GM23338 (cell line): ENCODE measurements at regions not wholly inside any gene's neighbourhood (a gene's known extent, or its start where the extent isn't known, plus 50 kb on each side); places are given as distances from the start of the nearest gene placed in this dataset.

Experiments
- ATAC-seq: fragments of 200-7000 bp; cut with Tn5 transposase; 3 replicates; pipeline ENCODE4 v1.9.1; 2020
- DNase-seq: peaks from one replicate; pipeline ENCODE4 v3.0.0-alpha.2; 2015; ENCODE audit warnings: low spot score
- H2AFZ ChIP-seq: fragments of 200-600 bp; sonication (generic); 2 replicates; pipeline ENCODE4 v1.8.0; 2016; ENCODE audit warnings: antibody characterized with exemption, mild to moderate bottlenecking, moderate library complexity
- H3F3A ChIP-seq: fragments of 200-600 bp; sonication (generic); replicated peaks from 2 replicates; pipeline ENCODE4 v1.8.0; 2017; ENCODE audit warnings: antibody characterized with exemption, mixed run types, low read depth
- H3K27ac ChIP-seq: fragments of 200-600 bp; sonication (generic); 2 replicates; pipeline ENCODE4 v1.6.1; 2016; ENCODE audit warnings: low read depth
- H3K27me3 ChIP-seq: fragments of 200-600 bp; sonication (generic); 2 replicates; pipeline ENCODE4 v1.8.0; 2016; ENCODE audit warnings: mild to moderate bottlenecking, mixed run types, moderate library complexity; ENCODE audit not compliant: insufficient read depth
- H3K36me3 ChIP-seq: fragments of 200-600 bp; sonication (generic); 2 replicates; pipeline ENCODE4 v1.8.0; 2016; ENCODE audit warnings: mild to moderate bottlenecking; ENCODE audit not compliant: insufficient read depth
- H3K4me1 ChIP-seq: fragments of 200-600 bp; sonication (generic); 2 replicates; pipeline ENCODE4 v1.8.0; 2016; ENCODE audit warnings: mild to moderate bottlenecking, moderate library complexity; ENCODE audit not compliant: insufficient read depth
- H3K4me2 ChIP-seq: fragments of 200-600 bp; sonication (generic); 2 replicates; pipeline ENCODE4 v1.7.1; 2017; ENCODE audit warnings: mixed run types
- H3K4me3 ChIP-seq: fragments of 200-600 bp; sonication (generic); 2 replicates; pipeline ENCODE4 v1.6.1; 2016; ENCODE audit warnings: mixed run types
- H3K79me2 ChIP-seq: fragments of 200-600 bp; sonication (generic); replicated peaks from 2 replicates; pipeline ENCODE4 v1.8.0; 2017; ENCODE audit warnings: mild to moderate bottlenecking; ENCODE audit not compliant: insufficient read depth
- H3K9me2 ChIP-seq: fragments of 200-600 bp; sonication (generic); 2 replicates; pipeline ENCODE4 v1.8.0; 2017; ENCODE audit not compliant: insufficient read depth
- H4K20me1 ChIP-seq: fragments of 200-600 bp; sonication (generic); replicated peaks from 2 replicates; pipeline ENCODE4 v1.8.0; 2017; ENCODE audit warnings: mild to moderate bottlenecking; ENCODE audit not compliant: insufficient read depth
- H3K27ac Mint-ChIP-seq: 2 replicates; pipeline ENCODE4 v1.8.0; 2020; ENCODE audit warnings: inconsistent platforms, mild to moderate bottlenecking, moderate library complexity, mixed read lengths
- H3K27me3 Mint-ChIP-seq: 3 replicates; pipeline ENCODE4 v1.8.0; 2022; ENCODE audit warnings: low read depth, mild to moderate bottlenecking, moderate library complexity, mixed read lengths, inconsistent platforms; ENCODE audit not compliant: insufficient read depth, poor library complexity
- H3K36me3 Mint-ChIP-seq: 3 replicates; pipeline ENCODE4 v1.8.0; 2021; ENCODE audit warnings: low read depth, mild to moderate bottlenecking, inconsistent platforms, moderate library complexity, mixed read lengths
- H3K4me1 Mint-ChIP-seq: 3 replicates; pipeline ENCODE4 v1.8.0; 2020; ENCODE audit warnings: mild to moderate bottlenecking, inconsistent platforms, mixed read lengths
- H3K4me3 Mint-ChIP-seq: 3 replicates; pipeline ENCODE4 v1.8.0; 2021; ENCODE audit warnings: moderate library complexity, mild to moderate bottlenecking, inconsistent platforms, mixed read lengths
- H3K9me3 Mint-ChIP-seq: 3 replicates; pipeline ENCODE4 v1.8.0; 2020; ENCODE audit warnings: moderate library complexity, mild to moderate bottlenecking, inconsistent platforms, mixed read lengths
- POLR2AphosphoS5 ChIP-seq: IDR thresholded peaks from 2 replicates; pipeline ENCODE4 v1.6.1; 2016; ENCODE audit warnings: antibody characterized with exemption, low read depth
- ZNF114 ChIP-seq: fragments of 250-450 bp; sonication (Bioruptor Pico); IDR thresholded peaks from 2 replicates; pipeline ENCODE4 v1.5.0; 2020; ENCODE audit warnings: mild to moderate bottlenecking, moderate library complexity
- ZNF331 ChIP-seq: fragments of 250-450 bp; sonication (Bioruptor Pico); IDR thresholded peaks from 2 replicates; pipeline ENCODE4 v1.5.0; 2020; ENCODE audit warnings: low read depth, mild to moderate bottlenecking, moderate library complexity
- TF ChIP-seq, protein P1 (sequence below): fragments of 250-450 bp; sonication (Bioruptor Pico); IDR thresholded peaks from 2 replicates; pipeline ENCODE4 v1.5.0; 2020; ENCODE audit warnings: mild to moderate bottlenecking, moderate library complexity
- TF ChIP-seq, protein P2 (sequence below), 2 experiments: fragments of 200-600 bp in 1 of 2; sonication (generic) in 1 of 2; conservative IDR thresholded peaks; 2 replicates each; pipeline versions ENCODE4 v1.5.1 to v1.6.1; 2016 to 2017; ENCODE audit warnings: antibody characterized with exemption in 2 of 2, low read depth in 2 of 2, mild to moderate bottlenecking in 2 of 2, moderate library complexity in 1 of 2

DNA sequence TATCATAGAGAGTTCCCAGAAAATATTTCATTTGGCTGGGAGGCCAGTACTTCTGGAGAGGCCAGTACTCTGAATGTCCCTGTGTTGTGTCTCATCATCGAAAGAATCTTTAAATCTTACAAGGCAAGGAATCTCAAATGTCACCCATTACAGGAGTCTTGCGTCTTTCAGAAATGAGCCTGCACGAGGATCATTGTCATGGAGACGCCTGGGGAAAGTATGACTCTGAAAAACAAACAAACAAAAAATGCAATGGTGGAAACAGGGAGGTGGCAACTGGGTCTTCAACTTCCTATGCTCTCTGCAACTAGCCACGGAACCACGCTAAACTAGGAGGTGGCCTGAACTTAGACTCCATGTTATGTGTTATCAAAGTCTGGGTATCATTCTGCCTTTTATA is 804.6 kb downstream of the EPHA3 start:
- peaks cover 2% of the 10 kb centered on the region for H3K27me3 Mint-ChIP-seq
- TF ChIP-seq ZNF114 (no peak), POLR2AphosphoS5 (no peak), ZNF331 (CRISPR knock-in tag) (no peak)
- TF ChIP-seq, protein P1, sequence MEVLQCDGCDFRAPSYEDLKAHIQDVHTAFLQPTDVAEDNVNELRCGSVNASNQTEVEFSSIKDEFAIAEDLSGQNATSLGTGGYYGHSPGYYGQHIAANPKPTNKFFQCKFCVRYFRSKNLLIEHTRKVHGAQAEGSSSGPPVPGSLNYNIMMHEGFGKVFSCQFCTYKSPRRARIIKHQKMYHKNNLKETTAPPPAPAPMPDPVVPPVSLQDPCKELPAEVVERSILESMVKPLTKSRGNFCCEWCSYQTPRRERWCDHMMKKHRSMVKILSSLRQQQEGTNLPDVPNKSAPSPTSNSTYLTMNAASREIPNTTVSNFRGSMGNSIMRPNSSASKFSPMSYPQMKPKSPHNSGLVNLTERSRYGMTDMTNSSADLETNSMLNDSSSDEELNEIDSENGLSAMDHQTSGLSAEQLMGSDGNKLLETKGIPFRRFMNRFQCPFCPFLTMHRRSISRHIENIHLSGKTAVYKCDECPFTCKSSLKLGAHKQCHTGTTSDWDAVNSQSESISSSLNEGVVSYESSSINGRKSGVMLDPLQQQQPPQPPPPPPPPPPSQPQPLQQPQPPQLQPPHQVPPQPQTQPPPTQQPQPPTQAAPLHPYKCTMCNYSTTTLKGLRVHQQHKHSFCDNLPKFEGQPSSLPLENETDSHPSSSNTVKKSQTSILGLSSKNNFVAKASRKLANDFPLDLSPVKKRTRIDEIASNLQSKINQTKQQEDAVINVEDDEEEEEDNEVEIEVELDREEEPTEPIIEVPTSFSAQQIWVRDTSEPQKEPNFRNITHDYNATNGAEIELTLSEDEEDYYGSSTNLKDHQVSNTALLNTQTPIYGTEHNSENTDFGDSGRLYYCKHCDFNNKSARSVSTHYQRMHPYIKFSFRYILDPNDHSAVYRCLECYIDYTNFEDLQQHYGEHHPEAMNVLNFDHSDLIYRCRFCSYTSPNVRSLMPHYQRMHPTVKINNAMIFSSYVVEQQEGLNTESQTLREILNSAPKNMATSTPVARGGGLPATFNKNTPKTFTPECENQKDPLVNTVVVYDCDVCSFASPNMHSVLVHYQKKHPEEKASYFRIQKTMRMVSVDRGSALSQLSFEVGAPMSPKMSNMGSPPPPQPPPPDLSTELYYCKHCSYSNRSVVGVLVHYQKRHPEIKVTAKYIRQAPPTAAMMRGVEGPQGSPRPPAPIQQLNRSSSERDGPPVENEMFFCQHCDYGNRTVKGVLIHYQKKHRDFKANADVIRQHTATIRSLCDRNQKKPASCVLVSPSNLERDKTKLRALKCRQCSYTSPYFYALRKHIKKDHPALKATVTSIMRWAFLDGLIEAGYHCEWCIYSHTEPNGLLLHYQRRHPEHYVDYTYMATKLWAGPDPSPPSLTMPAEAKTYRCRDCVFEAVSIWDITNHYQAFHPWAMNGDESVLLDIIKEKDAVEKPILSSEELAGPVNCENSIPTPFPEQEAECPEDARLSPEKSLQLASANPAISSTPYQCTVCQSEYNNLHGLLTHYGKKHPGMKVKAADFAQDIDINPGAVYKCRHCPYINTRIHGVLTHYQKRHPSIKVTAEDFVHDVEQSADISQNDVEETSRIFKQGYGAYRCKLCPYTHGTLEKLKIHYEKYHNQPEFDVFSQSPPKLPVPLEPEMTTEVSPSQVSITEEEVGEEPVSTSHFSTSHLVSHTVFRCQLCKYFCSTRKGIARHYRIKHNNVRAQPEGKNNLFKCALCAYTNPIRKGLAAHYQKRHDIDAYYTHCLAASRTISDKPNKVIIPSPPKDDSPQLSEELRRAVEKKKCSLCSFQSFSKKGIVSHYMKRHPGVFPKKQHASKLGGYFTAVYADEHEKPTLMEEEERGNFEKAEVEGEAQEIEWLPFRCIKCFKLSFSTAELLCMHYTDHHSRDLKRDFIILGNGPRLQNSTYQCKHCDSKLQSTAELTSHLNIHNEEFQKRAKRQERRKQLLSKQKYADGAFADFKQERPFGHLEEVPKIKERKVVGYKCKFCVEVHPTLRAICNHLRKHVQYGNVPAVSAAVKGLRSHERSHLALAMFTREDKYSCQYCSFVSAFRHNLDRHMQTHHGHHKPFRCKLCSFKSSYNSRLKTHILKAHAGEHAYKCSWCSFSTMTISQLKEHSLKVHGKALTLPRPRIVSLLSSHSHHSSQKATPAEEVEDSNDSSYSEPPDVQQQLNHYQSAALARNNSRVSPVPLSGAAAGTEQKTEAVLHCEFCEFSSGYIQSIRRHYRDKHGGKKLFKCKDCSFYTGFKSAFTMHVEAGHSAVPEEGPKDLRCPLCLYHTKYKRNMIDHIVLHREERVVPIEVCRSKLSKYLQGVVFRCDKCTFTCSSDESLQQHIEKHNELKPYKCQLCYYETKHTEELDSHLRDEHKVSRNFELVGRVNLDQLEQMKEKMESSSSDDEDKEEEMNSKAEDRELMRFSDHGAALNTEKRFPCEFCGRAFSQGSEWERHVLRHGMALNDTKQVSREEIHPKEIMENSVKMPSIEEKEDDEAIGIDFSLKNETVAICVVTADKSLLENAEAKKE (CRISPR knock-in tag) = no peak
- TF ChIP-seq, protein P2, sequence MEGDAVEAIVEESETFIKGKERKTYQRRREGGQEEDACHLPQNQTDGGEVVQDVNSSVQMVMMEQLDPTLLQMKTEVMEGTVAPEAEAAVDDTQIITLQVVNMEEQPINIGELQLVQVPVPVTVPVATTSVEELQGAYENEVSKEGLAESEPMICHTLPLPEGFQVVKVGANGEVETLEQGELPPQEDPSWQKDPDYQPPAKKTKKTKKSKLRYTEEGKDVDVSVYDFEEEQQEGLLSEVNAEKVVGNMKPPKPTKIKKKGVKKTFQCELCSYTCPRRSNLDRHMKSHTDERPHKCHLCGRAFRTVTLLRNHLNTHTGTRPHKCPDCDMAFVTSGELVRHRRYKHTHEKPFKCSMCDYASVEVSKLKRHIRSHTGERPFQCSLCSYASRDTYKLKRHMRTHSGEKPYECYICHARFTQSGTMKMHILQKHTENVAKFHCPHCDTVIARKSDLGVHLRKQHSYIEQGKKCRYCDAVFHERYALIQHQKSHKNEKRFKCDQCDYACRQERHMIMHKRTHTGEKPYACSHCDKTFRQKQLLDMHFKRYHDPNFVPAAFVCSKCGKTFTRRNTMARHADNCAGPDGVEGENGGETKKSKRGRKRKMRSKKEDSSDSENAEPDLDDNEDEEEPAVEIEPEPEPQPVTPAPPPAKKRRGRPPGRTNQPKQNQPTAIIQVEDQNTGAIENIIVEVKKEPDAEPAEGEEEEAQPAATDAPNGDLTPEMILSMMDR (conservative IDR thresholded peaks at IDR 0.05; ENCODE audit: low read depth in 2 of 2) = no peak
- peaks cover 3% of the 10 kb centered on the region; the same call in 2 of the 3 replicates for H3K9me3 Mint-ChIP-seq
- Histone ChIP-seq H3K9me2 (0 out of 2 replicates have a peak, but pooled peaks cover 3% of the 10 kb centered on the region), H3K27ac (no peak overlapping the region), H3F3A (no peaks in the 10 kb centered on the region), H3K27me3 (no peaks in the 10 kb centered on the region), H4K20me1 (no peaks in the 10 kb centered on the region), H3K79me2 (no peaks in the 10 kb centered on the region), H2AFZ (no peak overlapping the region), H3K36me3 (no peaks in the 10 kb centered on the region), H3K4me3 (no peak overlapping the region), H3K4me1 (no peaks in the 10 kb centered on the region), H3K4me2 (no peak overlapping the region)
- ATAC-seq = no peak
- no peaks in the 10 kb centered on the region for H3K36me3 Mint-ChIP-seq
- H3K27ac Mint-ChIP-seq = no peak overlapping the region
- DNase-seq = no peak
- no peaks in the 10 kb centered on the region for H3K4me1 Mint-ChIP-seq
- no peak overlapping the region for H3K4me3 Mint-ChIP-seq
